ENCODE measurements at regions not wholly inside any gene's neighbourhood (a gene's known extent, or its start where the extent isn't known, plus 50 kb on each side); places are given as distances from the start of the nearest gene placed in this dataset.

DNA sequence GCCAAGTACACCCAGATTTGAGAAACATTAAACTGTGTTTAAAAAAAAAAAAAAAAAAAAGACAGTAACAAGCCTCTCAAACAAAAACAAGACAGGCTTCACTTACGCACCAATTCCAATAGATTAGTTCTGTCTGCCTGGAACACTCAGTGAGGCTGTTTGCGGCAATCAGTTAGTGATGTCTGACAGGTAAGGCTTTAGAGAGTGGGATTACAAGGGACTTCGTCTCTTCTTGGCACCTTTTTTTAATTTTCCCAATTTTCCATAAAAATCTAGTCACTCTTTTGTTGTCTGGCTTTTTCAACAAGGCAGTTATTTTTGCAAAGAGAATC is 79.6 kb downstream of the NCOR2 start:
- intact Hi-C loops (cut with DNase I) = no loop called here
- WGBS, 2 donors = 89 to 90% methylated on average over 3 of the region's 3 CpGs
- peaks cover 0 to 50% (median 35%) of the 10 kb centered on the region in 4 donors for H3K4me1 ChIP-seq
- H3K4me3 ChIP-seq = no peak overlapping the region
- no peaks in the 10 kb centered on the region for H3K9me3 ChIP-seq
- H3K27ac ChIP-seq = peak overlapping the region; percentile 37 to 64 (median 56)
- DNase-seq = no peak
- TF ChIP-seq POLR2A (IDR thresholded peaks at IDR 0.05) = no peak
- TF ChIP-seq EP300 (IDR thresholded peaks at IDR 0.05) = no peak
- TF ChIP-seq, protein P1, sequence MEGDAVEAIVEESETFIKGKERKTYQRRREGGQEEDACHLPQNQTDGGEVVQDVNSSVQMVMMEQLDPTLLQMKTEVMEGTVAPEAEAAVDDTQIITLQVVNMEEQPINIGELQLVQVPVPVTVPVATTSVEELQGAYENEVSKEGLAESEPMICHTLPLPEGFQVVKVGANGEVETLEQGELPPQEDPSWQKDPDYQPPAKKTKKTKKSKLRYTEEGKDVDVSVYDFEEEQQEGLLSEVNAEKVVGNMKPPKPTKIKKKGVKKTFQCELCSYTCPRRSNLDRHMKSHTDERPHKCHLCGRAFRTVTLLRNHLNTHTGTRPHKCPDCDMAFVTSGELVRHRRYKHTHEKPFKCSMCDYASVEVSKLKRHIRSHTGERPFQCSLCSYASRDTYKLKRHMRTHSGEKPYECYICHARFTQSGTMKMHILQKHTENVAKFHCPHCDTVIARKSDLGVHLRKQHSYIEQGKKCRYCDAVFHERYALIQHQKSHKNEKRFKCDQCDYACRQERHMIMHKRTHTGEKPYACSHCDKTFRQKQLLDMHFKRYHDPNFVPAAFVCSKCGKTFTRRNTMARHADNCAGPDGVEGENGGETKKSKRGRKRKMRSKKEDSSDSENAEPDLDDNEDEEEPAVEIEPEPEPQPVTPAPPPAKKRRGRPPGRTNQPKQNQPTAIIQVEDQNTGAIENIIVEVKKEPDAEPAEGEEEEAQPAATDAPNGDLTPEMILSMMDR (IDR thresholded peaks at IDR 0.05) = no peak
- TF ChIP-seq POLR2AphosphoS5 (IDR thresholded peaks at IDR 0.05) = no peak
- peaks cover 0 to 53% (median 24%) of the 10 kb centered on the region in 4 donors for H3K36me3 ChIP-seq
- no peaks in the 10 kb centered on the region for H3K27me3 ChIP-seq

DNA sequence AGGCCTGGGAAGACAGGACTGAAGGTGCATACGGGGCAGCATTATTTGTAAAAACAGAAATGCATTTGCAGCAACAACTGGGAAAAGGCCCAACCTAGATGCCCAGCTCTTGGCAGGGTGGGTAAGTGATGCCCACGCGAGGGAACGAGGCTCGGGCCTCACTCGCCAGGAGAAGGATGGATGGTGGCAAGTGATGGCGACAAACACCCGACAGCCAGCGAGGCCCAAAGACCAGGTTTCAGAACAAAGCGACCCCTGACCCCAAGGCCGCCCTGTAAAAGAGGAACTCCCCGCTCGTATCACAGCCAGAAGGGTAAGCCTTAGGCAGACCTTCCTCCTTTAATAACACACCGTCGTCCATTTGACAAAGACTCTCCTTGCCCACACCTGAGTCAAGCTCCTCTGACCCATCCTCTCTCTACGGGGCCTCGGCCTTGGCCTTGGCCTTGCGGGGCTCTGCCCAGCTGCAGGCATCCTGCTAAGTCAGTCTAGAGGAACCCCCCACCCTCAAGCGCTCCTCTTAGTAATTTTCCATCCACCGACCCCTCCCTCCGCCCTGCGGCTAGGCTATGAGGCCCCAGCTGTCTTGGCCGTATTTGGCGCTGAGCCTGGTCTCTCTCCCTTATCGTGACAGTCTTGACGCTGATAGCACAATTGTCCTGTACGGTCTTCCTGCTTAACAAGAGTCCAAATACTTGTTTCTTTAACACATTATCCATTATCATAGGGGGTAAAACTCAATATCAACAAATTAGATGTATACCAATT is 80.2 kb downstream of the NCOR2 start:
- Histone ChIP-seq H3K27me3 (no peaks in the 10 kb centered on the region), H3K4me3 (no peak overlapping the region), H3K4me1 (peaks cover 0 to 46% (median 35%) of the 10 kb centered on the region in 4 donors), H3K36me3 (peaks cover 0 to 58% (median 27%) of the 10 kb centered on the region in 4 donors), H3K9me3 (no peaks in the 10 kb centered on the region), H3K27ac (peak overlapping the region in 3 of 4 donors; percentile 50 to 59 (median 54))
- DNase-seq = no peak
- TF ChIP-seq POLR2A (IDR thresholded peaks at IDR 0.05) = no peak
- TF ChIP-seq EP300 (IDR thresholded peaks at IDR 0.05) = no peak
- TF ChIP-seq, protein P1 (IDR thresholded peaks at IDR 0.05) = no peak
- no peak for TF ChIP-seq POLR2AphosphoS5 (IDR thresholded peaks at IDR 0.05)
- intact Hi-C loops (cut with DNase I) = no loop called here
- 82 to 87% methylated on average over 27 of the region's 27 CpGs for WGBS, 2 donors

DNA sequence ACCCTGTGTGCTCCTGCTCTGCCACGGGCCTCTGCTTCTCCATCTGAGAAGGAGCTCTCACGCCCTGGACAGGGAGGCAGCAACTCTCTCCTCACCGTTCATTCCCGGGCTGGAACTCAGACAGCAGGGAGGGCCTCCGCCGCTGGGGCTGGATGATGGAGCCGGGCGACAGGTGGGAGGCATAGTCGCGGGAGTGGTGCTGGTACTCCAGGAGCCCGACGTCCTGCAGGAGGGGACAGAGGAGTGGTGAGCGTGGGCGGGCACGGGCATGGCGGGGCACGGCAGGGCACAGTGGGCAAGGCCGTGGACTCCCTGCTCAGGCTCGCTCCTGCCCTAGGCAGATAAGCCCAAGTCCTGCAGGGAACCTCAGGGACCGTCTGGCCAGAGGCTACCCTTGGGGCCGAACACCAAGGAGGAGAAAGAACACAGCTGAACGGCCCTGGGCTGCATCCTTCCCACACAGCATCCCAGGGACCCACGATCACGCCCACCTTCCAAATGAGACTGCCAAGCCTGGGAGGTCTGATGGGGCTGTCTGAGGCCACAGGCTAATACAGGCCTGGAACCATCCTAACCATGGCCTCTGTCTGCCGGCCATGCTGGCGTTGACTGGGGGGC is 81.0 kb downstream of the NCOR2 start:
- Histone ChIP-seq H3K9me3 (no peaks in the 10 kb centered on the region), H3K27ac (peak overlapping the region in 1 of 4 donors; percentile 50), H3K36me3 (peaks cover 0 to 60% (median 29%) of the 10 kb centered on the region in 4 donors), H3K27me3 (no peaks in the 10 kb centered on the region), H3K4me1 (peaks cover 0 to 40% (median 36%) of the 10 kb centered on the region in 4 donors), H3K4me3 (no peak overlapping the region)
- WGBS, 2 donors = 92% methylated on average over 26 of the region's 26 CpGs
- intact Hi-C loops (cut with DNase I) = no loop called here
- no peak for DNase-seq
- TF ChIP-seq, protein P1 (IDR thresholded peaks at IDR 0.05) = no peak
- TF ChIP-seq EP300 (IDR thresholded peaks at IDR 0.05) = no peak
- no peak for TF ChIP-seq POLR2A (IDR thresholded peaks at IDR 0.05)

DNA sequence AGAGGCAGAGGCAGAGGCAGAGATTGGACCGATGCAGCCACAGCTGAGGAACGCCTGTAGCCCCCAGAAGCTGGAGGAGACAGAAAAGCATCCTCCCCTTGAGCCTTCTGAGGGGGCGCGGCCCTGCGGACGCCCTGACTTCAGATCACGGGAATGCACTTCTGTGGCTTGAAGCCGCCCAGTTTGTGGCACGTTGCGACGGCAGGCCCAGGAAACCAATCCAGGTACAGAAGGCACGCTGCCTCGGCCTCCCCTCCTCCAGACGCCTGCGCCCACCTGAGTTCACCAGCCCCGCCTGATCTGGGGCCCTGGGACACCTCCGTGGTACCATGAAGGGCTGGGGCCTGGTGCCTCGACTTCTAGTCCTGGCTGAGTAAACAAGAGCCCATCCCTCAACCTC is 82.0 kb downstream of the NCOR2 start:
- 93 to 94% methylated on average over 18 of the region's 18 CpGs for WGBS, 2 donors
- H3K36me3 ChIP-seq = peaks cover 0 to 62% (median 30%) of the 10 kb centered on the region in 4 donors
- no peaks in the 10 kb centered on the region for H3K9me3 ChIP-seq
- intact Hi-C loops (cut with DNase I) = no loop called here
- H3K4me1 ChIP-seq = peaks cover 0 to 40% (median 36%) of the 10 kb centered on the region in 4 donors
- no peak for DNase-seq
- H3K27me3 ChIP-seq = no peaks in the 10 kb centered on the region
- H3K27ac ChIP-seq = no peak overlapping the region
- no peak for TF ChIP-seq POLR2AphosphoS5 (IDR thresholded peaks at IDR 0.05)
- TF ChIP-seq, protein P1 (IDR thresholded peaks at IDR 0.05) = no peak
- no peak for TF ChIP-seq EP300 (IDR thresholded peaks at IDR 0.05)
- TF ChIP-seq POLR2A (IDR thresholded peaks at IDR 0.05) = no peak
- no peak overlapping the region for H3K4me3 ChIP-seq
